ENCODE measurements at regions not wholly inside any gene's neighbourhood (a gene's known extent, or its start where the extent isn't known, plus 50 kb on each side); places are given as distances from the start of the nearest gene placed in this dataset.
"Not testable (repeated sequence)": the region's sequence is repeated elsewhere in the genome, so short reads cannot be mapped to it uniquely, and the experiment has no call there.

DNA sequence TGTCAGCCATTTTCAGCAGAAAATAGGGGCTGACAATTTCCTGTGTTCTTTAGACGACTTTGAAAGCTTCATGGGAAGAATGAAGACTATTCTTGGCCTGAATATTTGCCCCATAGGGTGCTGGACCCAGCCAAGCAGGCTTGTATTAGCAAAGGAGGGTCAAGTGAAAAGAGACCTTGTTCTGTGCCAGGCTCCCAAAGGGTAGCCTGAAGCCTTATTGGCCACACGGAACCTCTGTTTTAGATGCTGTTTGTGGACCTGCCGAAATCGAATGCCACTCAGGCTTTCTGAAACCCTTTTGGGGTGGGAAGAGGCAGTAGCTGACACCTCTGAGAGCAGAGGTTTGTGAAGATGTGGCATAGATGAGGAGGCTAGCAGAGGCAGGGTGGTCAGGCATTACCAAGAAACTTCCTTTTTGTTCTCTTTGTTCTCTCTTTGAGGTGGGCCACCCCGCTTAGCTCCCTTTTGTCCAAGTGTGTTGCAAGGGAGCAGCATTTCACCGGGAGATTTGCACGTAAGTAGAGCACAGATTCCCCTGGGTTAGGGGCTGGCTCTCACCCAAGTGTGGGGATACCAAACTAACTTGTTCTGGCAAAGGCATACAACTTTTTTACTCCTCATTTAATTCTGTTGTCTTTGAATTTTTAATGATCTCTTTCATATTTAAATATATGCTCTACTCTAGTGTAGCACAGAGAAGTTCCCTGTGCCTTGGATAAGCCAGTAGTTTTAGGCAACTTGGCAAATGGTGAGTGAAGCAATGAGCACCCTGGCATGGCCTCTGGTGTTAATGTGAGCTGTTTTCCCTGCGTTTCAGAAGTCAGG lies 174.0 kb upstream of the EEPD1 start:
- not testable (repeated sequence) for H3K4me3 Mint-ChIP-seq, DNase-seq, H3K27me3 Mint-ChIP-seq, H3K4me1 Mint-ChIP-seq, H3K9me3 Mint-ChIP-seq, ATAC-seq
- H3K27ac Mint-ChIP-seq = peak overlapping the region in 1 of 2 donors; percentile 68

DNA sequence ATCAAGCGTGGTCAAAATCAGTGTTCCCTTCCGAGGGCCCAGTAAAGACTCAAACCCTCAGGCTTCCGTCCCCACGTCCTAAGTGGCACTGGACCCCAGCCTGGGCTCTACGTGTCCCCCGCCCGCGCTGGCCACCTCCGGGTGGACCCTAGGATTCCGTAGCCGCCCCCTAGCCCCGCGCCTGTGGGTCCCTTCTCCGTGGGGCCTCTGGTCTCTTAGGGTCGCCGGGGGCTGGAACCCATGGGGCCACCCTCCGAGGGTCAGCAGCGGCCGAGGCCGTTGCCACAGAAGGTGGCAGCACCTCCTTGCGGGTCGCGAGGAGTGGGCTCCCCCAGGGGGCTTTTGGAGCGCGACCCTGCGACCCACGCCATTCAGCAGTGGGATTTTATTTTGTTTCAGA lies 170.5 kb upstream of the EEPD1 start:
- no peaks in the 10 kb centered on the region for H3K27me3 Mint-ChIP-seq
- no peak overlapping the region for H3K4me3 Mint-ChIP-seq
- no peaks in the 10 kb centered on the region for H3K4me1 Mint-ChIP-seq
- H3K27ac Mint-ChIP-seq = no peak overlapping the region
- ATAC-seq (peak; percentile 38), DNase-seq (no peak)
- no peaks in the 10 kb centered on the region for H3K9me3 Mint-ChIP-seq

DNA sequence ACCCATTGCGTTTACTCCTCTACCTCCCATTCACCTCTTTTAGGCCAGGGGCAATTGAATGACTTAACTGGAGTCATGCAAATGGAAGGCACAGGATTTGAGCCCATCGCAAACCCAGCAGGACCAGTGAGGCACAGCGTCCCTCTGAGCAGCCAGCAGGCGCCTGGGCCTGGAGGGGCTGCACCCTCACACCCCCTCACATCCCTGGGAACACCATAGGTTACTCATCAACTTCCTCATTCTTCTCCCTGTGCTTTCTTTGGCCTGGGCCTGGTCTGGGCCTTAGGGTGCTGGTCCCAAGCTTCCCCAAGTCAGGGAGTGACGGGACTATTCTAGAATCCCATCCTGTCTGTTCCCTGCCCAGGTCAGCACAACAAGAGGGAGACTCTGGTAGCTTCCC lies 169.4 kb upstream of the EEPD1 start:
- no peak overlapping the region for H3K27ac Mint-ChIP-seq
- no peaks in the 10 kb centered on the region for H3K9me3 Mint-ChIP-seq
- H3K4me1 Mint-ChIP-seq = no peaks in the 10 kb centered on the region

DNA sequence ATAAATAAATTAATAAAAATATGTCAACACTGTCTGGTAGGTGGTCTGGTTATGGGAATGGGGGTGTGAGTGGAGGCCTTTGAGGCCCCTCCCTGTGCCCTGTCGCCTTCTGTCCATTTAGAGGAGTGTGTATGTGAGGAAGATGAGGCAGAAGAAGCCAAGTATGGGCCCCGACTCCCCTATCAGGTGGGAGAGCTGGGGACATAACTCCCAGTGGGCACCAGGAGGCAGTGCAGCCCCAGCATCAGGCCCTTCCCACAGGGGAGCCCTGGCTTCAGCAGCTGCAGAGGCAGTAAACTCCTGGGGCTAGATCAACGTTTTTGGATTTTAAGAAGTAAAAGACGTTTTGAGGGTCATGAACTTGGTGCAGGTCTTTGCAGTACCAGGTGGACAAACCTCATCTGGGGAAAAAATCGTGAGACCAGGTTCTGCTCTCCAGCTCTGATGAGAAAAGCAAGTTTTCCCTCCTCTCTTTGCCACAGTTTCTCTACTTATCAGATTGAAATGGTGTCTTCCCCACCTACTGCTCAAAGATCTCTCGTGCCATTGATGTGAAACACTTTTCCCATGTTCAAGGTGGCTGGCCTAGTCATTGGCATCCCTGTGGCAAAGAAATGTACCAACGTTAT lies 167.8 kb upstream of the EEPD1 start:
- Mint-ChIP-seq H3K27ac (no peak overlapping the region), H3K9me3 (no peaks in the 10 kb centered on the region), H3K4me1 (no peaks in the 10 kb centered on the region), H3K4me3 (no peak overlapping the region), H3K27me3 (no peaks in the 10 kb centered on the region)
- ATAC-seq (peak; percentile 93), DNase-seq (peak; percentile 68 to 71)

More for the DNA sequence above, 169.4 kb upstream of the EEPD1 start:
- ATAC-seq (no peak), DNase-seq (no peak)
- Mint-ChIP-seq H3K27me3 (no peaks in the 10 kb centered on the region), H3K4me3 (no peak overlapping the region)

DNA sequence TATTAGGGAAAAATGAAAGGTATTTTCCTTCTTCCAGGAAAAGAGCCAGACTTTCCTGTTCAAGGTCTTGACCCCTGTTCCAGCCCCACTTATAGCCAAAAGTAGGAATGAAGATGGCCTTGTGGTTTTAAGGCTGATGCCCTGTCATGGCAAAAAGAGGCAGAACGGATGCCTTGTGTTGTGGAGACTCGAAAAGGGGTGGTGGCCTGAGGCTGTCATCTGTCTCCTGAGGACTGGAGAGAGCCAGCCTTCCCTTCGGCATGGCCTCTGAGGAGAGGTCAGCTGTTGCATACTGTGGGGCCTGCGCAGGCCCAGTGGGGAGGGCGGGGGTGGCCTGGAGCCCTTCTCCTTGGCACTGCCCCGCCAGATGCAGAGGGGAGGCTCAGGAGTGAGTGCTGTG lies 166.0 kb upstream of the EEPD1 start:
- ATAC-seq = peak; percentile 25
- H3K4me3 Mint-ChIP-seq = no peak overlapping the region

DNA sequence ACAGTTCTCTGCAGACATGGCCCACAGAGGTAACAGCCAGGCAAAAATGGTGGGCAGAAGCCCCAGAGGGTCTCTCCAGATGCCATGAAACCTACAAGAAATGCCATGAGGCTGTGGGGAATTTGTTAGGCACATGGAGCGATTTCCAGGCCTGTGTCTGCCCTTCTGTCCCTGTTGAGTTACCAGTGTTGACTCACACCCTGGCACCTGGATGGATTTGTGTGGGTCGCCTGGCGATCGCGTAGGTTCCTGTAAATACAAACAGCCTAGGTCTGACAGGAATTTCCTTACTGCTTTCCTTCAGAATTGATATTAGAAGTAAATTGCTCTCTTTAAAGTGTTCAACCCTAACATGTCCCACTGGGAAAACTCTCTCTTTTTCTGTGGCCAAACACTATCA lies 164.9 kb upstream of the EEPD1 start:
- Mint-ChIP-seq H3K27ac (no peak overlapping the region), H3K27me3 (no peaks in the 10 kb centered on the region), H3K9me3 (no peaks in the 10 kb centered on the region), H3K4me3 (no peak overlapping the region), H3K4me1 (peaks cover 6% of the 10 kb centered on the region)
- no peak for ATAC-seq
- no peak for DNase-seq

More for the DNA sequence above, 166.0 kb upstream of the EEPD1 start:
- no peaks in the 10 kb centered on the region for H3K27me3 Mint-ChIP-seq
- H3K4me1 Mint-ChIP-seq = peaks cover 6% of the 10 kb centered on the region
- H3K27ac Mint-ChIP-seq = no peak overlapping the region
- H3K9me3 Mint-ChIP-seq = no peaks in the 10 kb centered on the region
- no peak for DNase-seq

DNA sequence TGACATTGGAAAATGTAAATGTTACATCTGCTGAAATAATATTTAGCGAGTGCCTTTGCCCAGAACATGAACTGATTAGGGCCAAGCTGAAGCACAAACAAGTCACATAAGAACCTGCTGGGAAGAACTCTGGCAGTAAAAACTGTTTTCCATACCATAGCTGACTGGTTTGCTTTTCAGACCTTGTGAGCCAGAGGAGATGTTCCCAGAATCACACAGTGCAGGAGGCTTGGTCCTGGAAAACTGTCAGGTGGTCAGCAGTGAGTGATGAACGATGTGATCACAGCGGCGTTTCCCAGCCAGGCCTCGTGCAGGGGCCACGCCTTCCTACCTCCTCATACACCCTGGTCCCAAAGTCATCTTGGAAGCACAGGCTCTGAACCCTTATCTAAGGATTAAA lies 164.2 kb upstream of the EEPD1 start:
- no peak overlapping the region for H3K27ac Mint-ChIP-seq
- ATAC-seq = no peak
- H3K4me3 Mint-ChIP-seq = no peak overlapping the region
- no peaks in the 10 kb centered on the region for H3K27me3 Mint-ChIP-seq
- peaks cover 6% of the 10 kb centered on the region for H3K4me1 Mint-ChIP-seq
- no peak for DNase-seq
- H3K9me3 Mint-ChIP-seq = no peaks in the 10 kb centered on the region

DNA sequence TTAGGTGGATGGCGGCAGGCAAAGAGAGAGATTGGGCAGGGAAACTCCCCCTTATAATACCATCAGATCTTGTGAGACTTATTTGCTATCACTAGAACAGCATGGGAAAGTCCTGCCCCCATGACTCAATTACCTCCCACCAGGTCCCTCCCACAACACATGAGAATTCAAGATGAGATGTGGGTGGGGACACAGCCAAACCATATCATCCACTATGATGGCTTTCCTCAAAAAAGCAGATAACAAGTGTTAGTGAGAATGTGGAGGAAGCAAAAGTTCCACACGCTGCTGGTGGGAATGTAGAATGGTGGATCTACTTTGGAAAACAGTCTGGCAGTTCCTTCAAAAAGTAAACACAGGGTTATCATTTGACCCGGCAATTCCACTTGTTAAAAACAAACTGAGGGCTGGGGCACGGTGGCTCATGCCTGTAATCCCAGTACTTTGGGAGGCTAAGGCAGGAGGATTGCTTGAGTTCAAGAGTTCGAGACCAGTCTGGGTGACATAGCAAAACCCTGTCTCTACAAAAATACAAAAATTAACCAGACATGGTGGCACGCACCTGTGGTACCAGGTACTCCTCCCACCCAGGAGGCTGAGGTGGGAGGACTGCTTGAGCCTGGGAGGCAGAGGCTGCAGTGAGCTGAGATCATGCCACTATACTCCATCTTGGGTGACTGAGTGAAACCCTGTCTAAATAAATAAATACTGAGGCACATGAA lies 161.4 kb upstream of the EEPD1 start:
- Mint-ChIP-seq H3K9me3 (no peaks in the 10 kb centered on the region), H3K4me3 (no peak overlapping the region), H3K27me3 (no peaks in the 10 kb centered on the region), H3K27ac (no peak overlapping the region), H3K4me1 (peaks cover 6% of the 10 kb centered on the region)
- no peak for ATAC-seq
- DNase-seq = no peak

DNA sequence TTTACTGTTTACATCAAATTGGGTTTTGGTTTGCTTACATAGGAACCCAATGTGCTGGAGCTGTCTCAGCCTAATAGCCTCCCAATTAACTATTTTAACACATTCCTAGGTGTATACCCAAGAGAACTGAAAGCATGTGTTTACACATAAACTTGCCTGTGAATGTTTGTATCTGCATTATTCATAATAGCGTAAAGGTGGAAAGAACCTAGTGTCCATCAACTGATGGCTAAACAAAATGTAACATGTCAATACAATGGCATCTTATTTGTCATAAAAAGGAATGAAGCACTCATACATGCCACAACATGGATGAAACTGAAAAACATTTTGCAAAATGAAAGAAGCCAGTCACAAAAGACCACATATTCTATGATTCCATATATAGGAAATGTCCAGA lies 160.6 kb upstream of the EEPD1 start:
- Mint-ChIP-seq H3K9me3 (no peaks in the 10 kb centered on the region), H3K4me3 (no peak overlapping the region), H3K27me3 (no peaks in the 10 kb centered on the region), H3K27ac (no peak overlapping the region), H3K4me1 (peaks cover 6% of the 10 kb centered on the region)
- no peak for ATAC-seq
- DNase-seq = no peak

DNA sequence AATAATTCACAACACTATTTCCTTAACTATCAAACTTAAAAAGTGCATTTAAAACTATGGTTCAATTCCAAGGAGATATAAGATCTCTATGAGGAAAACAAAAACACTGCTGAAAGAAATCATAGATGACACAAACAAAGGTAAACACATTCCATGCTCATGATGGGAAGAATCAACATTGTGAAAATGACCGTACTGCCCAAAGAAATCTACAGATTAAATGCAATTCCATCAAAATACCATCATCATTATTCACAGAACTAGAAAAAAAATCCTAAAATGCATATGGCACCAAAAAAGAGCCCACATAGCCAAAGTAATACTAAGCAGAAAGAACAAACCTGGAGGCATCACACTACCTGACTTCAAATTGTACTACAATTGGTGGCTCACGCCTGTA lies 159.9 kb upstream of the EEPD1 start:
- Mint-ChIP-seq H3K9me3 (no peaks in the 10 kb centered on the region), H3K4me3 (no peak overlapping the region)
- ATAC-seq = no peak

DNA sequence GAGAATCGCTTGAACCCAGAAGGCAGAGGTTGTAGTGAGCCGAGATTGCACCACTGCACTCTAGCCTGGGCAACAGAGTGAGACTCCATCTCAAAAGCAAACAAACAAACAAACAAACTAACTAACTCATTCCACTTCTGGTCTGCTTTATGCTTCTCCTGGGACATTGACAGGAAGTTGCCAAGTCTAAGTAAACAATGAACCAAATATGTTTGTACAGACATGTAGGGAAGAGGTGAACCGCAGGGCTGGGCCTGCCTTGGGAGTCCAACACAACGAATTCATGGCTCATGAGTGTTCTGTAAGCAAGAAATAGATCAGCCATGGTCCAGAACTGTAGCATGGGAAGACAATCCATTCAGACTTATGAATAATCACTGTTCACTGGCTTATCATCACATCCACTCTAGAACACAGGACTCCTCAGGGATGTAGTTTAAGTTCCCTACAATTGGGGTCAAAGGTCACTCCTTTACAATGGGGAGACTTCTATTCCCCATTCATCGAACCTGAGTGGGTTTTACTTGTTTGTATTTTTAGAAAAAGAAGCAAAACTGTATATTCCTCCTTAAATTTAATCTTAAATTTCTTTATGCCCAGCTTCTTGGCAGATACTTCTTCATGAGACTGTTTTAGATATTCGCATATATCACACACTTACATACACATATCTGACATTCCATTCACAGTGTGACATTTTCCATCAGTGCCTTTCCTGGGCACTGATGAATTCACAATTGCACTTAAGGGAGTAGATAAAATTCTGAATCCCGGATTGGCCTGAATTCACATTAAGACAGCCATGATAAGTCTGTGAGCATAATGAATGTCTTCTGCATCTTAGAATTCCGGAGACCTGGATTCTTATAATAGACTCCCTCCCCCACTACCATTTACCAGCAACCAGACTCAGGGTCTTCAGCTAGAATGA lies 159.1 kb upstream of the EEPD1 start:
- peaks cover 6% of the 10 kb centered on the region for H3K4me1 Mint-ChIP-seq
- H3K27me3 Mint-ChIP-seq = no peaks in the 10 kb centered on the region
- no peaks in the 10 kb centered on the region for H3K9me3 Mint-ChIP-seq
- ATAC-seq (no peak), DNase-seq (no peak)
- H3K4me3 Mint-ChIP-seq = no peak overlapping the region
- no peak overlapping the region for H3K27ac Mint-ChIP-seq

More for the DNA sequence above, 159.9 kb upstream of the EEPD1 start:
- Mint-ChIP-seq H3K27ac (no peak overlapping the region), H3K4me1 (peaks cover 6% of the 10 kb centered on the region), H3K27me3 (no peaks in the 10 kb centered on the region)
- DNase-seq = no peak

DNA sequence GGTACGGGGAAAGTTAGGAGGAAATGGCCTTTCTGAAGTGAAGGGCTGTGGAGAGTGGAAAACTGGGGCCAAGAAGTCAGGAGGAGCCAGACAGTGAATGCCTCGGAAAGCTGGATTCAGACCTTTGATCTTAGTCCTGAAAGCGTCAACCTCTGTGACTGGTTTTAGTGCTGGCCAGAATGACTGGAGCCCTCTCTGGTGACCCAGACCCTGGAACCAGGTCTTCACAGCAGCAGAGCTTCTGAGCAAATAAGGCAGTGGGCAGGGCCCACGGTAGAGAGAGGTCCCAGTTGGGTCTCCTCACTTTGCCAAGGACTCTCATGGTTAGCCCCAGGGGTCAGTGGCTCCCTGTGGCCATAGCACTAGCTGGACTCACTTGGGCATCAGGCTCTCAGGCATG lies 157.7 kb upstream of the EEPD1 start:
- H3K4me1 Mint-ChIP-seq = peaks cover 6% of the 10 kb centered on the region
- H3K27me3 Mint-ChIP-seq = no peaks in the 10 kb centered on the region
- DNase-seq (no peak), ATAC-seq (no peak)
- H3K9me3 Mint-ChIP-seq = no peaks in the 10 kb centered on the region
- no peak overlapping the region for H3K27ac Mint-ChIP-seq
- no peak overlapping the region for H3K4me3 Mint-ChIP-seq

DNA sequence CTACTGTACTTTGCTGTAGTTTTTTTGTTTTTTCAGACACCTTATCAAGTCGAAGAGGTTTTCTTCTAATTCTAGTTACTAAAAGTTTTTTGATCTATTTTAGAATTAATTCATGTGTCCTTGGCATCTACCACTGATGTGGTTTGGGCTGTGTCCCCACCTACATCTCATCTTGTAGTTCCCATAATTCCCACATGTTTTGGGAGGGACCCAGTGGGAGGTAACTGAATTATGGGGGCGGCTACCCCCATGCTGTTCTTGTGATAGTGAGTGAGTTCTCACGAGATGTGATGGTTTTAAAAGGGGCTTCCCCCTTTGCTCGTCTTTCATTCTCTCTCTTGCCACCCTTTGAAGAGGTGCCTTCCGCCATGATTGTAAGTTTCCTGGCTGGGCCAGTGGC lies 154.6 kb upstream of the EEPD1 start:
- Mint-ChIP-seq H3K9me3 (no peaks in the 10 kb centered on the region), H3K27ac (no peak overlapping the region), H3K4me1 (no peaks in the 10 kb centered on the region), H3K27me3 (no peaks in the 10 kb centered on the region), H3K4me3 (no peak overlapping the region)
- DNase-seq (no peak), ATAC-seq (no peak)

DNA sequence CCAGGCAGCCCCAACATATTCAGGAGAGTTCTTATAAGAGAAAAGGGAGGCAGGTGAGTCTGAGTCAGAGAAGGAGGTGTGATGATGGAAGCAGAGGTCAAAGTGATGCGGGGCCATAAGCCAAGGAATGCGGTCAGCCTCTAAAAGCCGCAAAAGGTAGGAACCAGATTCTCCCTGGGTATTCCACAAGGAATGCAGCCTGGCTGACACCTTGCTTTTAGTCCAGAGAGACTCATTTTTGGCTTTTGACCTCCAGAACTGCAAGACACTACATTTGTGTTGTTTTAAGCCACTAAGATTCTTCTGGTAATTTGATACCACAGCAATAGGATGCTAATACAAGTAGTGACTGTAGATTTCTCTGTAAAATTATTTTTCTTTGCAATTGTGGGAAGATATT lies 151.5 kb upstream of the EEPD1 start:
- Mint-ChIP-seq H3K27me3 (no peaks in the 10 kb centered on the region), H3K9me3 (no peaks in the 10 kb centered on the region), H3K27ac (no peak overlapping the region), H3K4me3 (no peak overlapping the region), H3K4me1 (peaks cover 6% of the 10 kb centered on the region)
- ATAC-seq (no peak), DNase-seq (no peak)

DNA sequence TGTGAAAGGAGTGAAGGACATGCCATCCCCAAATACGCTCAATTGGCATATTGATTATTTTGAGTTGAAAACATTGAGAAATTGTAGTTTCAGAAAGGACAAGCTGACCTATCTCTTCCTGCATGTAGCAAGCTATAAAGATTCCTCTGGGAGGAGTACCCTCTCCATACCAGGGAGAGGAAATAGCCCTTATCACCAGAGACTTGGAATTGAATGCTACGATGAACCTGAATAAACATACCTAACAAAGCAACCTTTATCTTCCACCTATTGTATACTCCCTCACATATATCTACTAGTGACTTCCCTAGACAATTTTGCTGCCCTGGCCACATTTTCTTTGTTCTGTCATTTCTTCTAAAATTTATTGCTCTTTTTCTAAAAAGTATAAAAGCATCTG lies 150.2 kb upstream of the EEPD1 start:
- DNase-seq = no peak
- H3K4me1 Mint-ChIP-seq = peaks cover 6% of the 10 kb centered on the region
- H3K27ac Mint-ChIP-seq = no peak overlapping the region
- ATAC-seq = no peak
- no peak overlapping the region for H3K4me3 Mint-ChIP-seq
- no peaks in the 10 kb centered on the region for H3K27me3 Mint-ChIP-seq
- H3K9me3 Mint-ChIP-seq = no peaks in the 10 kb centered on the region
